ENCODE measurements at regions not wholly inside any gene's neighbourhood (a gene's known extent, or its start where the extent isn't known, plus 50 kb on each side); places are given as distances from the start of the nearest gene placed in this dataset.

- no peak overlapping the region for H2BK12ac ChIP-seq (ENCODE audit: low read length)
- H3K27me3 ChIP-seq (ENCODE audit: insufficient read depth, low read length) = no peaks in the 10 kb centered on the region
- H2BK5ac ChIP-seq (ENCODE audit: low read depth, low read length, poor library complexity) = no peak overlapping the region
- H3K14ac ChIP-seq (ENCODE audit: low read length) = no peak overlapping the region
- H3K4me3 ChIP-seq (ENCODE audit: low read depth, low read length) = no peak overlapping the region
- WGBS (ENCODE audit: extremely low coverage, insufficient coverage, insufficient read length) = no CpG with 5 or more reads among the region's 15 CpGs
- H2BK120ac ChIP-seq (ENCODE audit: insufficient read depth, low read length, poor library complexity) = no peak overlapping the region
- H3K4me2 ChIP-seq (ENCODE audit: low read length) = no peak overlapping the region
- no peak overlapping the region for H3K18ac ChIP-seq (ENCODE audit: low read length)
- H3K9me3 ChIP-seq (ENCODE audit: insufficient read depth, low read depth, low read length) = no peaks in the 10 kb centered on the region
- H3K79me1 ChIP-seq (ENCODE audit: low read length) = no peaks in the 10 kb centered on the region
- no peak overlapping the region for H3K4ac ChIP-seq (ENCODE audit: low read depth, low read length)
- H2AFZ ChIP-seq (ENCODE audit: insufficient read depth, low read length, poor library complexity) = no peak overlapping the region
- no peak for DNase-seq
- no peak overlapping the region for H4K12ac ChIP-seq (ENCODE audit: low read depth, low read length)
- H3K27ac ChIP-seq (ENCODE audit: low read depth, low read length) = no peak overlapping the region
- no peak overlapping the region for H4K8ac ChIP-seq (ENCODE audit: low read depth, low read length)
- no peak overlapping the region for H3K23ac ChIP-seq (ENCODE audit: low read length)
- no peak overlapping the region for H3K9ac ChIP-seq (ENCODE audit: low read length)
- H3K4me1 ChIP-seq (ENCODE audit: control insufficient read depth in 1 of 2, insufficient read depth in 2 of 2, low read length in 2 of 2) = no peaks in the 10 kb centered on the region
- H3K36me3 ChIP-seq (ENCODE audit: control insufficient read depth in 1 of 2, insufficient read depth in 2 of 2, low read length in 2 of 2) = no peaks in the 10 kb centered on the region
- H2AK5ac ChIP-seq (ENCODE audit: low read length) = no peak overlapping the region
- no peak overlapping the region for H4K91ac ChIP-seq (ENCODE audit: low read depth, low read length)
- H3K79me2 ChIP-seq (ENCODE audit: control insufficient read depth, insufficient read depth, low read length, poor library complexity) = no peaks in the 10 kb centered on the region
Measured at GRCh38 chr13:89740994-89741685, 1606.3 kb upstream of the MIR17HG start.

DNA sequence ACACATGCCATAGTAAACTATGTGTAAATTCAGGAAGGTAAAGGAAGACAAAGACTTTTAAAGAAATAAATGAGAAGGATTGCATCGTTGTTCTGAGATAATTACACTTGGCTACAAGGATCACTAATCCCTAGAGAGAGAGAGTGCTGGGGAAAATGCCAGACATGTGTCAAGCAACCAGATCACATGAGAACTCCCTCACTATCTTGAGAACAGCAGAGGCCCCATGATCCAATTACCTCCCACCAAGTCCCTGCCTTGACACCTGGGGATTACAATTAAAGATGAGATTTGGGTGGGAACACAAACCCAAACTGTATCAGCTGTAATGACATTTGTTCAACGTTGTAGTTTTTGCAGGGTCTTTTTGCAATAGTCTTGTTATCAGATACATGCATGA lies 1600.9 kb upstream of the MIR17HG start:
- peaks cover 0 to 1% of the 10 kb centered on the region in 2 experiments for H3K4me1 ChIP-seq (ENCODE audit: control insufficient read depth in 1 of 2, insufficient read depth in 2 of 2, low read length in 2 of 2)
- WGBS (ENCODE audit: extremely low coverage, insufficient coverage, insufficient read length) = no CpG with 5 or more reads among the region's 2 CpGs
- H4K12ac ChIP-seq (ENCODE audit: low read depth, low read length) = no peak overlapping the region
- no peak overlapping the region for H3K4ac ChIP-seq (ENCODE audit: low read depth, low read length)
- H4K8ac ChIP-seq (ENCODE audit: low read depth, low read length) = no peak overlapping the region
- H2BK12ac ChIP-seq (ENCODE audit: low read length) = no peak overlapping the region
- H3K36me3 ChIP-seq (ENCODE audit: control insufficient read depth in 1 of 2, insufficient read depth in 2 of 2, low read length in 2 of 2) = no peaks in the 10 kb centered on the region
- H2AK5ac ChIP-seq (ENCODE audit: low read length) = no peak overlapping the region
- H3K27ac ChIP-seq (ENCODE audit: low read depth, low read length) = no peak overlapping the region
- no peak overlapping the region for H3K23ac ChIP-seq (ENCODE audit: low read length)
- no peaks in the 10 kb centered on the region for H3K79me2 ChIP-seq (ENCODE audit: control insufficient read depth, insufficient read depth, low read length, poor library complexity)
- DNase-seq = no peak
- no peaks in the 10 kb centered on the region for H3K9me3 ChIP-seq (ENCODE audit: insufficient read depth, low read depth, low read length)
- no peak overlapping the region for H3K4me2 ChIP-seq (ENCODE audit: low read length)
- H3K79me1 ChIP-seq (ENCODE audit: low read length) = no peaks in the 10 kb centered on the region
- no peaks in the 10 kb centered on the region for H3K27me3 ChIP-seq (ENCODE audit: insufficient read depth, low read length)
- H2BK5ac ChIP-seq (ENCODE audit: low read depth, low read length, poor library complexity) = no peak overlapping the region
- H3K14ac ChIP-seq (ENCODE audit: low read length) = no peak overlapping the region
- no peak overlapping the region for H3K18ac ChIP-seq (ENCODE audit: low read length)
- H2BK120ac ChIP-seq (ENCODE audit: insufficient read depth, low read length, poor library complexity) = no peak overlapping the region
- H3K9ac ChIP-seq (ENCODE audit: low read length) = no peak overlapping the region
- H3K4me3 ChIP-seq (ENCODE audit: low read depth, low read length) = no peak overlapping the region
- H4K91ac ChIP-seq (ENCODE audit: low read depth, low read length) = no peak overlapping the region
- no peak overlapping the region for H2AFZ ChIP-seq (ENCODE audit: insufficient read depth, low read length, poor library complexity)

DNA sequence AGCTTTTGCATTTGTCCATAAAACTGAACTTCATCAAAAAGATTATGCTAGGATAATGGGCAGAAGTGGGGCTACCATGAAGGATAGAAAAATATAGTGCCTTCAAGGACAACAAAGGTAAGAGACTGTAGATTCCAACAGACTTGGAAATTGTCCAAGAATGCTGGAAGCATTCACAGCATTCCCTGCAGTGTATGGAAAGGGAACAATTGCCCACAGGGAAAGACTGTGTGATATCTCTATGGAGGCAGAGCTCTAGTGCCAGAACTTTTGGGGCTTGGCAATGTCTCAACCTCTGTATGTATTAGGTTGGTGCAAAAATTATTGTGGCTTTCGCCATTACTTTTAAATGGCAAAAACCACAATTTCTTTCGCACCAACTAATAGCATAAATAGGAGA lies 1598.8 kb upstream of the MIR17HG start:
- Histone ChIP-seq H3K36me3 (ENCODE audit: control insufficient read depth in 1 of 2, insufficient read depth in 2 of 2, low read length in 2 of 2) (no peaks in the 10 kb centered on the region), H3K4me1 (ENCODE audit: control insufficient read depth in 1 of 2, insufficient read depth in 2 of 2, low read length in 2 of 2) (peaks cover 0 to 1% of the 10 kb centered on the region in 2 experiments), H3K4ac (ENCODE audit: low read depth, low read length) (no peak overlapping the region), H3K27ac (ENCODE audit: low read depth, low read length) (no peak overlapping the region), H2AFZ (ENCODE audit: insufficient read depth, low read length, poor library complexity) (no peak overlapping the region), H4K12ac (ENCODE audit: low read depth, low read length) (no peak overlapping the region), H3K4me3 (ENCODE audit: low read depth, low read length) (no peak overlapping the region), H3K79me1 (ENCODE audit: low read length) (no peaks in the 10 kb centered on the region), H3K9me3 (ENCODE audit: insufficient read depth, low read depth, low read length) (no peaks in the 10 kb centered on the region), H3K14ac (ENCODE audit: low read length) (no peak overlapping the region), H3K9ac (ENCODE audit: low read length) (no peak overlapping the region), H2BK5ac (ENCODE audit: low read depth, low read length, poor library complexity) (no peak overlapping the region), H4K91ac (ENCODE audit: low read depth, low read length) (no peak overlapping the region), H3K27me3 (ENCODE audit: insufficient read depth, low read length) (no peaks in the 10 kb centered on the region), H2BK12ac (ENCODE audit: low read length) (no peak overlapping the region), H2AK5ac (ENCODE audit: low read length) (no peak overlapping the region), H3K23ac (ENCODE audit: low read length) (no peak overlapping the region), H2BK120ac (ENCODE audit: insufficient read depth, low read length, poor library complexity) (no peak overlapping the region), H4K8ac (ENCODE audit: low read depth, low read length) (no peak overlapping the region), H3K18ac (ENCODE audit: low read length) (no peak overlapping the region), H3K79me2 (ENCODE audit: control insufficient read depth, insufficient read depth, low read length, poor library complexity) (no peaks in the 10 kb centered on the region), H3K4me2 (ENCODE audit: low read length) (no peak overlapping the region)
- no CpG with 5 or more reads among the region's 2 CpGs for WGBS (ENCODE audit: extremely low coverage, insufficient coverage, insufficient read length)
- peak in 1 of 2 donors; percentile 51 for DNase-seq

DNA sequence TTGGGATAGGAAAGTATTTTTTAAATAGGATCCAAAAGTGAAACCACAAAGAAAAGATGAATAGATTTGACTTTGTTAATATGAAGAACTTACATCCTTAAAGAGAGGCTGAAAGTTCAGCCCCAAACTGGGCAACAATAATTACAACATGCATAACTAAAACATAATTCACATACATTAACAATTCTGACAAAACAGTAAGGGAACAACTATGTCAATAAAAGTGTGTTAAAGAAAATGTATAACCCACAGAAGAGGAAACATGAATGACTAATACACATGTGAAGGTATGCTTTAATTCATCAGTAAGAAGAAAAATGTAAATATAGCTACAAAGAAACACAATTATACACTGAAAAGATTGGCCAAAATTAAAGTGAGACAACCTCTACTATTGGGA lies 1597.6 kb upstream of the MIR17HG start:
- H3K4me2 ChIP-seq (ENCODE audit: low read length) = no peak overlapping the region
- H4K12ac ChIP-seq (ENCODE audit: low read depth, low read length) = no peak overlapping the region
- no peak overlapping the region for H2AFZ ChIP-seq (ENCODE audit: insufficient read depth, low read length, poor library complexity)
- no peaks in the 10 kb centered on the region for H3K9me3 ChIP-seq (ENCODE audit: insufficient read depth, low read depth, low read length)
- peaks cover 0 to 1% of the 10 kb centered on the region in 2 experiments for H3K4me1 ChIP-seq (ENCODE audit: control insufficient read depth in 1 of 2, insufficient read depth in 2 of 2, low read length in 2 of 2)
- no peaks in the 10 kb centered on the region for H3K79me2 ChIP-seq (ENCODE audit: control insufficient read depth, insufficient read depth, low read length, poor library complexity)
- H3K4me3 ChIP-seq (ENCODE audit: low read depth, low read length) = no peak overlapping the region
- H2BK120ac ChIP-seq (ENCODE audit: insufficient read depth, low read length, poor library complexity) = no peak overlapping the region
- no peaks in the 10 kb centered on the region for H3K79me1 ChIP-seq (ENCODE audit: low read length)
- no peak overlapping the region for H3K4ac ChIP-seq (ENCODE audit: low read depth, low read length)
- H3K14ac ChIP-seq (ENCODE audit: low read length) = no peak overlapping the region
- H4K8ac ChIP-seq (ENCODE audit: low read depth, low read length) = no peak overlapping the region
- no peak overlapping the region for H4K91ac ChIP-seq (ENCODE audit: low read depth, low read length)
- H2BK5ac ChIP-seq (ENCODE audit: low read depth, low read length, poor library complexity) = no peak overlapping the region
- H3K18ac ChIP-seq (ENCODE audit: low read length) = no peak overlapping the region
- H2AK5ac ChIP-seq (ENCODE audit: low read length) = no peak overlapping the region
- H3K27me3 ChIP-seq (ENCODE audit: insufficient read depth, low read length) = no peaks in the 10 kb centered on the region
- no peak overlapping the region for H2BK12ac ChIP-seq (ENCODE audit: low read length)
- H3K36me3 ChIP-seq (ENCODE audit: control insufficient read depth in 1 of 2, insufficient read depth in 2 of 2, low read length in 2 of 2) = no peaks in the 10 kb centered on the region
- DNase-seq = peak in 1 of 2 donors; percentile 10
- H3K27ac ChIP-seq (ENCODE audit: low read depth, low read length) = no peak overlapping the region
- H3K23ac ChIP-seq (ENCODE audit: low read length) = no peak overlapping the region
- no peak overlapping the region for H3K9ac ChIP-seq (ENCODE audit: low read length)

All from trophoblast cell (in vitro differentiated cells and primary cell).